ENCODE measurements at regions not wholly inside any gene's neighbourhood (a gene's known extent, or its start where the extent isn't known, plus 50 kb on each side); places are given as distances from the start of the nearest gene placed in this dataset.

GRCh38 chr15:26050984-26051383, 187.9 kb upstream of the ATP10A start:
- TF ChIP-seq SP1 (IDR thresholded peaks at IDR 0.05; ENCODE audit: low read depth) (no peak), CTCF (IDR thresholded peaks at IDR 0.05 in 2 of 3, conservative IDR thresholded peaks at IDR 0.05 in 1 of 3; ENCODE audit: borderline replicate concordance in 1 of 3, insufficient read depth in 1 of 3, low read depth in 2 of 3, low read length in 2 of 3) (no peak), POLR2A (IDR thresholded peaks at IDR 0.05; ENCODE audit: borderline replicate concordance, extremely low read depth, insufficient read depth, insufficient read length) (no peak), TCF7L2 (IDR thresholded peaks at IDR 0.05; ENCODE audit: borderline replicate concordance, extremely low read depth, insufficient read depth, insufficient read length) (no peak), POLR2AphosphoS5 (IDR thresholded peaks at IDR 0.05; ENCODE audit: low read depth, low read length) (no peak), JUND (IDR thresholded peaks at IDR 0.05) (no peak), EZH2phosphoT487 (IDR thresholded peaks at IDR 0.05; ENCODE audit: borderline replicate concordance) (no peak), REST (IDR thresholded peaks at IDR 0.05; ENCODE audit: low read depth) (no peak), ATF3 (IDR thresholded peaks at IDR 0.05) (no peak), MAX (IDR thresholded peaks at IDR 0.05) (no peak), YY1 (IDR thresholded peaks at IDR 0.05; ENCODE audit: extremely low read depth, insufficient replicate concordance, low read depth, low read length) (no peak)
